Lower lobe of right lung (tissue), 2 donors: ENCODE measurements at regions not wholly inside any gene's neighbourhood (a gene's known extent, or its start where the extent isn't known, plus 50 kb on each side); places are given as distances from the start of the nearest gene placed in this dataset.

Experiments used
- ATAC-seq, 2 donors: fragments of 200-7000 bp; cut with Tn5 transposase; one replicate each; pipeline ENCODE4 v1.9.1; 2020 to 2022; ENCODE audit warnings: mild to moderate bottlenecking in 2 of 2, moderate library complexity in 2 of 2
- DNase-seq: peaks from one replicate; pipeline ENCODE4 v3.0.0-alpha.2; 2020
- H3K27ac ChIP-seq: fragments of 200-600 bp; one replicate; pipeline ENCODE4 v1.8.0; 2022
- H3K27me3 ChIP-seq: fragments of 200-600 bp; one replicate; pipeline ENCODE4 v1.8.0; 2022; ENCODE audit warnings: low read depth
- H3K36me3 ChIP-seq: fragments of 200-600 bp; one replicate; pipeline ENCODE4 v1.8.0; 2022; ENCODE audit warnings: mild to moderate bottlenecking
- H3K4me1 ChIP-seq: fragments of 200-600 bp; one replicate; pipeline ENCODE4 v1.8.0; 2022
- H3K4me3 ChIP-seq: fragments of 200-600 bp; one replicate; pipeline ENCODE4 v1.8.0; 2022; ENCODE audit warnings: mild to moderate bottlenecking
- H3K9me3 ChIP-seq: fragments of 200-600 bp; one replicate; pipeline ENCODE4 v1.8.0; 2022
- CTCF ChIP-seq: fragments of 200-600 bp; IDR thresholded peaks from one replicate; pipeline ENCODE4 v1.8.0; 2022; ENCODE audit warnings: antibody characterized with exemption, mild to moderate bottlenecking
- intact Hi-C: fragments of 100-400 bp; cut with DNase I; formaldehyde crosslinking; loops from one replicate; pipeline ENCODE4 v1.11.0; 2022
- donor health status: DM: no; HTN: yes; CAD: no; lungs with severe emphysema.

- Histone ChIP-seq H3K27me3 (no peaks in the 10 kb centered on the region), H3K36me3 (no peaks in the 10 kb centered on the region), H3K9me3 (no peaks in the 10 kb centered on the region), H3K4me1 (no peaks in the 10 kb centered on the region), H3K27ac (no peak overlapping the region), H3K4me3 (no peak overlapping the region)
- intact Hi-C loops = no loop called here
- ATAC-seq = no peak
- TF ChIP-seq CTCF = no peak
- DNase-seq = no peak
Measured at GRCh38 chr1:104761961-104762570, 1012.4 kb downstream of the AMY1C start.

GRCh38 chr1:104765085-104765484, 1015.4 kb downstream of the AMY1C start:
- intact Hi-C loops = no loop called here
- H3K9me3 ChIP-seq = no peaks in the 10 kb centered on the region
- no peak for ATAC-seq

GRCh38 chr1:104768466-104768865, 1018.8 kb downstream of the AMY1C start:
- Histone ChIP-seq H3K36me3 (no peaks in the 10 kb centered on the region), H3K9me3 (no peaks in the 10 kb centered on the region), H3K4me3 (no peak overlapping the region), H3K27ac (no peak overlapping the region), H3K27me3 (no peaks in the 10 kb centered on the region), H3K4me1 (no peaks in the 10 kb centered on the region)
- TF ChIP-seq CTCF = no peak
- ATAC-seq (no peak), DNase-seq (no peak)
- intact Hi-C loops = no loop called here

More at GRCh38 chr1:104765085-104765484, 1015.4 kb downstream of the AMY1C start:
- H3K27ac ChIP-seq = no peak overlapping the region
- no peaks in the 10 kb centered on the region for H3K27me3 ChIP-seq
- no peak overlapping the region for H3K4me3 ChIP-seq
- H3K36me3 ChIP-seq = no peaks in the 10 kb centered on the region
- no peak for DNase-seq
- TF ChIP-seq CTCF = no peak
- no peaks in the 10 kb centered on the region for H3K4me1 ChIP-seq

- no peak overlapping the region for H3K4me3 ChIP-seq
- no peaks in the 10 kb centered on the region for H3K36me3 ChIP-seq
- intact Hi-C loops = no loop called here
- H3K4me1 ChIP-seq = no peaks in the 10 kb centered on the region
- H3K9me3 ChIP-seq = no peaks in the 10 kb centered on the region
- no peaks in the 10 kb centered on the region for H3K27me3 ChIP-seq
- ATAC-seq (peak in 1 of 2 donors; percentile 21), DNase-seq (no peak)
- TF ChIP-seq CTCF = peak; percentile 62
- no peak overlapping the region for H3K27ac ChIP-seq
Measured at GRCh38 chr1:104780470-104781078, 1030.9 kb downstream of the AMY1C start.

GRCh38 chr1:104785575-104786187, 1036.0 kb downstream of the AMY1C start:
- Histone ChIP-seq H3K9me3 (no peaks in the 10 kb centered on the region), H3K27me3 (no peaks in the 10 kb centered on the region), H3K36me3 (no peaks in the 10 kb centered on the region), H3K4me1 (no peaks in the 10 kb centered on the region), H3K27ac (no peak overlapping the region), H3K4me3 (no peak overlapping the region)
- TF ChIP-seq CTCF = no peak
- ATAC-seq (no peak), DNase-seq (no peak)
- intact Hi-C loops = no loop called here
